ENCODE measurements at regions not wholly inside any gene's neighbourhood (a gene's known extent, or its start where the extent isn't known, plus 50 kb on each side); places are given as distances from the start of the nearest gene placed in this dataset.
"Not testable (repeated sequence)": the region's sequence is repeated elsewhere in the genome, so short reads cannot be mapped to it uniquely, and the experiment has no call there.

DNA sequence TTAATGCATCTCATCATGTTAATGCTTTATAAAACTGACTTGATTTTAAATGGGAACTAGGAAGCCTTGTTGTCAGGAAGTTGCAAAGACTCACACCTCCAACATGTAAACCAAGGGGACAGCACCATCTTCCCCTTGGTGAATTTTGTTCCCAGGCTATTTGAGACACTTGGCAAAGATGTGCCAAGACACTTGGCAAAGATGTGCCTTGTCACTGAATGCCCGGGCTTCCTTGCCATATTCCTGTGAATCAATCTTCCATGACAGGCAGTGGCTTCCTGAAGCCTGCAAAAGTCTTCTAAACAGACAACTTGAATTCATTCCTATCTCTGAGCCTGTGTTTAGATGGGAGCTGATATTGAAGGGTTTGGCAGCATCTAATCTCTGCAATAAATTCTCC, 465.4 kb upstream of the C16orf82 start:
- DNase-seq (ENCODE audit: low read depth) = no peak
- H3K4me3 ChIP-seq (ENCODE audit: low read depth, low read length) = no peak overlapping the region
- TF ChIP-seq, protein P1, sequence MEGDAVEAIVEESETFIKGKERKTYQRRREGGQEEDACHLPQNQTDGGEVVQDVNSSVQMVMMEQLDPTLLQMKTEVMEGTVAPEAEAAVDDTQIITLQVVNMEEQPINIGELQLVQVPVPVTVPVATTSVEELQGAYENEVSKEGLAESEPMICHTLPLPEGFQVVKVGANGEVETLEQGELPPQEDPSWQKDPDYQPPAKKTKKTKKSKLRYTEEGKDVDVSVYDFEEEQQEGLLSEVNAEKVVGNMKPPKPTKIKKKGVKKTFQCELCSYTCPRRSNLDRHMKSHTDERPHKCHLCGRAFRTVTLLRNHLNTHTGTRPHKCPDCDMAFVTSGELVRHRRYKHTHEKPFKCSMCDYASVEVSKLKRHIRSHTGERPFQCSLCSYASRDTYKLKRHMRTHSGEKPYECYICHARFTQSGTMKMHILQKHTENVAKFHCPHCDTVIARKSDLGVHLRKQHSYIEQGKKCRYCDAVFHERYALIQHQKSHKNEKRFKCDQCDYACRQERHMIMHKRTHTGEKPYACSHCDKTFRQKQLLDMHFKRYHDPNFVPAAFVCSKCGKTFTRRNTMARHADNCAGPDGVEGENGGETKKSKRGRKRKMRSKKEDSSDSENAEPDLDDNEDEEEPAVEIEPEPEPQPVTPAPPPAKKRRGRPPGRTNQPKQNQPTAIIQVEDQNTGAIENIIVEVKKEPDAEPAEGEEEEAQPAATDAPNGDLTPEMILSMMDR (conservative IDR thresholded peaks at IDR 0.05; ENCODE audit: low read depth, low read length) = no peak

DNA sequence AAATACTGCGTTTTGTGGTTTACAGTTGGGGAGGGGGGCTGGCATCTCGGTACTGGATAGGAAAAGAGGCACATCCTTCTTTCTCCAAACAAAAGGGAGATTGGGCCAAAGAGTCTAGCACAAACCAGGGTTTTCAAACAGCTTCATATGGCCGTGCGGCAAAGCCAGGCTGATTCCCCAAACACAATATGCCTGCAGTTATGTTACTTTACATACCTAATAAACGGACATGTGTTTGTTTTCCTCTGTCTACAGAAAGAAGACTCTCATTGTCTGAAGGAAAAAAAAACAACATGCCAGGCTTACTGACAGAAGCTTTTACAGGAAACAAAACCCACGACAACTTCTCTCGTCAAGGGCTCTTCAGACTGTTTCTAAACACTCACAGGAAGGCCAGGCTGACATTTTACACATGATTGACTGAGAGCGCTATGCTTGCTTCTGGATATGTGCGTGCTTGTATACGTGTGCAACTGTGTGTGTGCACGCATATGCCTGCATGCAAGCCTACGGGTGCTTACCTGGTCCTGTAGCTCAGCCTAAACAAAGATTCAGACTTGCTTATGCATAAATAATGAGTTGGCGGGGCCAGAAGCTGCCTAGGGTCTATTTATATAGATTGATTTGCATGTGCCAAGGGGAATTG, 461.0 kb upstream of the C16orf82 start:
- H3K4me3 ChIP-seq (ENCODE audit: low read depth, low read length) = no peak overlapping the region
- TF ChIP-seq, protein P1 (conservative IDR thresholded peaks at IDR 0.05; ENCODE audit: low read depth, low read length) = no peak
- DNase-seq (ENCODE audit: low read depth) = no peak

DNA sequence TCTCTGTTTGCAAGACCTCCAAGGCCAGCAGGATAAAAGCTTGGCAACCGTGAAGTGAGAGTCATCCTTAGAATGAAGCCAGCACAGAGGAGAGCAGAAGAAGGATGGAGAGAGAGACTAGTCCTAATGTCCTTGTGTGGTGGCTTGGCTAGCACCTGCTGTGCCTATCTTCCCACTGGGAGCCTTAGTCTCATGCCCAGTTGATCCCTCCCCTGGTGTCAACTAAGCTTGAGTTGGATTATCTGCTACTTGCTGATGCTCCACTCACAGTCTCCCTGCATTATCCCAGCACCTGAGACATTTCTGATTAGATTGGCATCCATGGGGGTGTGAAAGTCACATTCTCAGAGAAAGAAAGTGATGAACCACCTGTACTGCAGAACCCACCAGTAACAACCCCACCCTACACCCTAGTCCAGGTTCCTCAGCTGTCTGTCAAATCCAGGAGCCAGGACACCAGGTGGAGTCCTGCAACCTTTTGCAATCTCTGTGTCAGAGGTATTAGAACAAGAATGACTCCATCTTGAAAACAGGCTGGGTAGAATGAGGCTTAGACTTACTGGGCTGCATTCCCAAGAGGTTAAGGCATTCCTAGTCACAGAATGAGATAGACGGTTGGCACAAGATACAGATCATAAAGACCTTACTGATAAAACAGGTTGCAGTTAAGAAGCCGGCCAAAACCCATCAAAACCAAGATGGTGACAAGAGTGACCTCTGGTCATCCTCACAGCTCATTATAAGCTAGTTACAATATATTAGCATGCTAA, 460.2 kb upstream of the C16orf82 start:
- H3K4me3 ChIP-seq (ENCODE audit: low read depth, low read length) = no peak overlapping the region
- TF ChIP-seq, protein P1 (conservative IDR thresholded peaks at IDR 0.05; ENCODE audit: low read depth, low read length) = no peak
- no peak for DNase-seq (ENCODE audit: low read depth)

DNA sequence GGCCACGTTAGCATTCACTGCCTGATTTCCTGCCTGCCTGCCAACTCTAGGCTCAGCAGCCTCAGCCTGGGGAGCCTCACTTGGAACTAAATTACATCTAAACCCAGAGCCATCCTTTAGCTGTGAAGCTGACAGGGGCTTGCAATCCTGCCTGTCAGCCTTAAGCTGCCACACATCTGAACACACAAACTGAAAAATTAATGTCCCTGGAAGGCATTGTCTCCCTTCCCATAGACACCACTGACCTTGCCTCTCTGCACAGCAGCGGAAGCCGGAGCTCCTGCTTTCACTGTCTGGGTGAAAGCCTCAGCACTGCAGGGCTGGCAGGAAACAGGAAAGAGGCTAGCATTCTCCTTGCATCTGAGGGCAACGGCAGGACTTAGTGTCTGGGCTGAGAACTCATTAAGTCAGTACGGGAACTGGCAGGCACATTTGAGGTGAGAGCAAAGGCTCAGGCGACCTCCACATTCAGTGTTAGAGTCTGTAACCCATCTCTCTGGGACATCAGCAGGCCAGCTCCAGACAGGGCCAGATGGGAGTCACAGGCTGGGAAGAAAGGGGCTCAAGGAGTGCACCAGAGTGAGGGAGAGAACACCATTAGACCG, 452.4 kb upstream of the C16orf82 start:
- TF ChIP-seq, protein P1 (conservative IDR thresholded peaks at IDR 0.05; ENCODE audit: low read depth, low read length) = no peak
- DNase-seq (ENCODE audit: low read depth) = no peak
- H3K4me3 ChIP-seq (ENCODE audit: low read depth, low read length) = no peak overlapping the region

DNA sequence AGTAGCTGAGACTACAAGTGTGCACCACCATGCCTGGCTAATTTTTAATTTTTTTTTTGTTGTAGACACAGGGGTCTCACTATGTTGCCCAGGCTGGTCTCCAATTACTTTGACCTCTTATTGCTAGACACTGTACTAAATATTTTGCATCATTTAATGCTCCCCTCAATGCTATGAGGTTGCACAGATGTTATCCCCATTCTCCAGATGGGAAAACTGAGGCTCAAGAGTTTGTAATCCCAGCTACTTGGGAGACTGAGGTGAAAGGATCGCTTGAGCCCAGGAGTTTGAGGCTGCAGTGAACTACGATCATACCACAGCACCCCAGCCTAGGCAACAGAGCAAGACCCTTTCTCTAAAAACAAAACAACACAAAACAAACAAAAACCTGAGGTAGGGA, 443.3 kb upstream of the C16orf82 start:
- H3K4me3 ChIP-seq (ENCODE audit: low read depth, low read length) = no peak overlapping the region
- no peak for DNase-seq (ENCODE audit: low read depth)
- TF ChIP-seq, protein P1 (conservative IDR thresholded peaks at IDR 0.05; ENCODE audit: low read depth, low read length) = no peak

DNA sequence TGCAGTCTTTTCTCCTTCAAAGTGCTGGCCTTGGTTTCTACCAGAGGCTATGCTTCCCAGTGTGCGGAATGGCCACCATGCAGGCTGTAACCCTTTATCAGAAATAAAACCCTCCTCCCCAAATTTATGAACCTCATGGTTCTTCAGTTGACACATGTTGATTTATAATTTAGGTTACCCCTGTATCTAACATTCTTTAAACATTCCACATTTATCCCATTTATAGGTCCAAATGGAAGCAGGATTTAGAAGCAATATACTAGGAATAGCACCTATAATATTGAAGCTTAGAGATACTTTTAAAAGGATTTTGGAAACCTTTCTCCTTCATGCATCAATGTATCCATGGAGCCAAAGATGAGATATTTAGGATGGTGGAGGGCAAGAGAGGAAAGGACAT, 438.8 kb upstream of the C16orf82 start:
- DNase-seq (ENCODE audit: low read depth) = no peak
- TF ChIP-seq, protein P1 (conservative IDR thresholded peaks at IDR 0.05; ENCODE audit: low read depth, low read length) = no peak
- no peak overlapping the region for H3K4me3 ChIP-seq (ENCODE audit: low read depth, low read length)

DNA sequence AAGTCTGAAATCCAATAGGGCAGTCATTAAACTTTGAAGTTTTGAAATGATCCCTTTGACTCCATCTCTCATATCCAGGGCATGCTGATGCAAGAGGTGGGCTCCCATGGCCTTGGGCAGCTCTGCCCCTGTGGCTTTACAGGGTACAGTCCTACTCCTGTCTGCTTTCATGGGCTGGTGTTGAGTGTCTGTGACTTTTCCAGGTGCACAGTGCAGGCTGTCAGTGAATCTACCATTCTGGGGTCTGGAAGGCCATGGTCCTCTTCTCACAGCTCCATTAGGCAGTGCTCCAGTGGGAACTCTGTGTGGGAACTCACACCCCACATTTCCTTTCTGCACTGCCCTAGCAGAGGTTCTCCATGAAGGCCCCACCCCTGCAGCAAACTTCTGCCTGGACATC, 435.4 kb upstream of the C16orf82 start:
- H3K4me3 ChIP-seq (ENCODE audit: low read depth, low read length); DNase-seq (ENCODE audit: low read depth): not testable (repeated sequence)
